Heart right ventricle (tissue), 16 donors: ENCODE measurements at regions not wholly inside any gene's neighbourhood (a gene's known extent, or its start where the extent isn't known, plus 50 kb on each side); places are given as distances from the start of the nearest gene placed in this dataset.

ENCODE experiments used
- ATAC-seq, 8 donors: fragments of 200-7000 bp; cut with Tn5 transposase; one replicate each; pipeline ENCODE4 v1.9.1; 2020; ENCODE audit warnings: mild to moderate bottlenecking in 8 of 8, moderate library complexity in 8 of 8, moderate number of reproducible peaks in 1 of 8
- DNase-seq, 2 donors: peaks; one replicate each; pipeline ENCODE4 v3.0.0-alpha.2; 2020
- H3K27ac ChIP-seq, 10 donors: fragments of 200-600 bp; sonication (generic) in 2 of 10; one replicate each; pipeline versions ENCODE4 v1.5.0 to v1.8.0; 2020 to 2022; ENCODE audit warnings: mild to moderate bottlenecking in 3 of 10
- H3K27me3 ChIP-seq, 7 donors: fragments of 200-600 bp; one replicate each; pipeline ENCODE4 v1.8.0; 2021 to 2022; ENCODE audit warnings: mild to moderate bottlenecking in 2 of 7
- H3K36me3 ChIP-seq, 9 donors: fragments of 200-600 bp; sonication (generic) in 1 of 9; one replicate each; pipeline versions ENCODE4 v1.5.0 to v1.8.0; 2020 to 2022; ENCODE audit warnings: mild to moderate bottlenecking in 2 of 9
- H3K4me1 ChIP-seq, 9 donors: fragments of 200-600 bp; sonication (generic) in 1 of 9; one replicate each; pipeline versions ENCODE4 v1.5.0 to v1.8.0; 2020 to 2022; ENCODE audit warnings: mild to moderate bottlenecking in 4 of 9
- H3K4me3 ChIP-seq, 10 donors: fragments of 200-600 bp; sonication (generic) in 2 of 10; one replicate each; pipeline versions ENCODE4 v1.5.0 to v1.8.0; 2020 to 2022; ENCODE audit warnings: mild to moderate bottlenecking in 7 of 10, moderate library complexity in 2 of 10
- H3K9me3 ChIP-seq, 11 donors: fragments of 200-600 bp in 10 of 11; sonication (generic) in 2 of 11; one replicate each; pipeline versions ENCODE4 v1.5.0 to v1.8.0; 2013 to 2022; ENCODE audit warnings: mild to moderate bottlenecking in 2 of 11, control low read depth in 1 of 11, moderate library complexity in 1 of 11
- CTCF ChIP-seq, 9 donors: fragments of 200-600 bp; sonication (generic) in 2 of 9; IDR thresholded peaks; one replicate each; pipeline versions ENCODE4 v1.5.0 to v1.8.0; 2021 to 2022; ENCODE audit warnings: antibody characterized with exemption in 9 of 9, mild to moderate bottlenecking in 5 of 9, moderate library complexity in 1 of 9
- WGBS, 2 donors: extraction: QIAGEN DNeasy Blood & Tissue Kit; methylation state at CpG; one replicate each; pipeline ENCODE4 v1.1.7; 2013; ENCODE audit warnings: inconsistent platforms in 1 of 2; 5-methylcytosine and 5-hydroxymethylcytosine counted together
- intact Hi-C, 10 donors: fragments of 100-400 bp; cut with DNase I; formaldehyde crosslinking; loops; one replicate each; pipeline versions ENCODE4 v1.11.1 to v1.14.2; 2022
- donor health status: Arrhythmogenic right ventricular cardiomyopathy.
- donor health status: ischemic (EF 13 %, LVEDD 7.1; RV severe dilation, severe dysfunction).
- donor health status: healthy with polysubstance abuse.
- donor health status: DM: no; HTN: yes; CAD: no.
- donor health status: DM: no; HTN: no; CAD: no.
- donor health status: ischemic (EF 25% LVEDD 6.9; RV normal size, moderate dysfunction).
- donor health status: ischemic (EF 25% LVEDD 5.7; RV mildly dilated, moderate dysfunction).
- donor health status: healthy.
- donor health status: DM: yes; HTN: yes; CAD: no.
- donor health status: Ischemic cardiomyopathy.
- donor health status: ischemic (EF 35%, LVEDD 5.7; RV mildly dilated, moderate dysfunction).
- donor health status: nonischemic (EF 11% LVEDD 7.7; RV severe dilation, severe dysfunction).
- donor health status: DM: yes; HTN: yes; CAD: no.
- donor health status: PGD.
- donor health status: ischemic (EF 29% LVEDD 5.4; RV normal size, mild dysfunction).
- donor health status: nonischemic (EF 23%, LVEDD 6.1; RV moderate dilation, normal function).

- Histone ChIP-seq H3K27ac (no peak overlapping the region), H3K27me3 (peaks cover 0 to 22% (median 5%) of the 10 kb centered on the region in 7 donors), H3K9me3 (peaks cover 0 to 20% (median 5%) of the 10 kb centered on the region in 11 donors), H3K36me3 (no peaks in the 10 kb centered on the region), H3K4me1 (no peaks in the 10 kb centered on the region), H3K4me3 (no peak overlapping the region)
- ATAC-seq: no peak
- WGBS, 2 donors: 79 to 80% methylated on average over 4 of the region's 4 CpGs
- no peak for TF ChIP-seq CTCF (IDR thresholded peaks at IDR 0.05)
- no peak for DNase-seq
- intact Hi-C loops: no loop called here
These were observed 310.6 kb downstream of the VRK1 start for GRCh38 chr14:97107760-97108159.

GRCh38 chr14:97109234-97109633, 312.1 kb downstream of the VRK1 start:
- no peak for TF ChIP-seq CTCF (IDR thresholded peaks at IDR 0.05)
- Histone ChIP-seq H3K27ac (no peak overlapping the region), H3K4me3 (no peak overlapping the region), H3K36me3 (no peaks in the 10 kb centered on the region), H3K4me1 (no peaks in the 10 kb centered on the region), H3K9me3 (peaks cover 0 to 20% (median 5%) of the 10 kb centered on the region in 11 donors), H3K27me3 (peaks cover 0 to 27% (median 9%) of the 10 kb centered on the region in 7 donors)
- WGBS, 2 donors: 71 to 74% methylated on average over 7 of the region's 7 CpGs
- no peak for DNase-seq
- no peak for ATAC-seq
- intact Hi-C loops: no loop called here

GRCh38 chr14:97113339-97113738, 316.2 kb downstream of the VRK1 start:
- Histone ChIP-seq H3K36me3 (no peaks in the 10 kb centered on the region), H3K9me3 (peaks cover 0 to 20% (median 5%) of the 10 kb centered on the region in 11 donors), H3K27me3 (peaks cover 0 to 49% (median 24%) of the 10 kb centered on the region in 7 donors), H3K4me3 (no peak overlapping the region), H3K4me1 (no peaks in the 10 kb centered on the region), H3K27ac (no peak overlapping the region)
- intact Hi-C loops: no loop called here
- DNase-seq (no peak), ATAC-seq (no peak)
- WGBS, 2 donors: 51 to 54% methylated on average over 7 of the region's 7 CpGs
- no peak for TF ChIP-seq CTCF (IDR thresholded peaks at IDR 0.05)

GRCh38 chr14:97116546-97116945, 319.4 kb downstream of the VRK1 start:
- peaks cover 0 to 40% (median 26%) of the 10 kb centered on the region in 7 donors for H3K27me3 ChIP-seq
- 81 to 83% methylated on average over 3 of the region's 3 CpGs for WGBS, 2 donors
- no peaks in the 10 kb centered on the region for H3K4me1 ChIP-seq
- no peak overlapping the region for H3K4me3 ChIP-seq
- intact Hi-C loops: no loop called here
- DNase-seq (no peak), ATAC-seq (no peak)
- TF ChIP-seq CTCF (IDR thresholded peaks at IDR 0.05): no peak
- H3K9me3 ChIP-seq: no peaks in the 10 kb centered on the region
- H3K27ac ChIP-seq: no peak overlapping the region
- H3K36me3 ChIP-seq: no peaks in the 10 kb centered on the region
